ENCODE measurements at regions not wholly inside any gene's neighbourhood (a gene's known extent, or its start where the extent isn't known, plus 50 kb on each side); places are given as distances from the start of the nearest gene placed in this dataset.

DNA sequence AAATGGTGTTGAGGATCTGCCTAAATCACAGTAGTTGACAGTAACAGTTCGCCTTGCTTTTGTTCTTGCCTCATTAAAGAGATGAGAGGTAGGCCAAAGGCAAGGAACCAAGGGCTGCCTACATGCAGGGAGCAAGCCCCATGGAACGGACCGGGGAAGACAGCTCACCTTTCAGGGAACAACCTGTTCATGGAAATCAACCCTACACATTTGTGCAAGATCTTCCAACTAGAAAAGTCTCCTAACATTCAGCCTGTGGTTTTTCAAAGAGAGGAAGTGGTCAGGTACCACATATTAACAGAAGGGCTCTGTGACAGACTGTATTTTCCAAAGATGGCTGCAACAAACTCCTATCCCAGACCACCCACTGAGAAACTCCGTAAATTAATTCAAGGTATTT lies 1031.8 kb upstream of the NR2F2 start:
- no peaks in the 10 kb centered on the region for H3K27me3 ChIP-seq (replicated peaks; ENCODE audit: insufficient read depth)
- 86% methylated on average over 4 of the region's 4 CpGs for WGBS
- no peak overlapping the region for H3K27ac ChIP-seq
- H3K4me1 ChIP-seq (replicated peaks), result no peaks in the 10 kb centered on the region
- no peak for DNase-seq (ENCODE audit: low spot score)
- no peak overlapping the region for H3K4me3 ChIP-seq
- no peaks in the 10 kb centered on the region for H3K36me3 ChIP-seq
- H3K9me3 ChIP-seq, result no peaks in the 10 kb centered on the region
- no peak for TF ChIP-seq POLR2AphosphoS5 (IDR thresholded peaks at IDR 0.05)
- TF ChIP-seq POLR2A (IDR thresholded peaks at IDR 0.05), result no peak
- TF ChIP-seq, protein P1, sequence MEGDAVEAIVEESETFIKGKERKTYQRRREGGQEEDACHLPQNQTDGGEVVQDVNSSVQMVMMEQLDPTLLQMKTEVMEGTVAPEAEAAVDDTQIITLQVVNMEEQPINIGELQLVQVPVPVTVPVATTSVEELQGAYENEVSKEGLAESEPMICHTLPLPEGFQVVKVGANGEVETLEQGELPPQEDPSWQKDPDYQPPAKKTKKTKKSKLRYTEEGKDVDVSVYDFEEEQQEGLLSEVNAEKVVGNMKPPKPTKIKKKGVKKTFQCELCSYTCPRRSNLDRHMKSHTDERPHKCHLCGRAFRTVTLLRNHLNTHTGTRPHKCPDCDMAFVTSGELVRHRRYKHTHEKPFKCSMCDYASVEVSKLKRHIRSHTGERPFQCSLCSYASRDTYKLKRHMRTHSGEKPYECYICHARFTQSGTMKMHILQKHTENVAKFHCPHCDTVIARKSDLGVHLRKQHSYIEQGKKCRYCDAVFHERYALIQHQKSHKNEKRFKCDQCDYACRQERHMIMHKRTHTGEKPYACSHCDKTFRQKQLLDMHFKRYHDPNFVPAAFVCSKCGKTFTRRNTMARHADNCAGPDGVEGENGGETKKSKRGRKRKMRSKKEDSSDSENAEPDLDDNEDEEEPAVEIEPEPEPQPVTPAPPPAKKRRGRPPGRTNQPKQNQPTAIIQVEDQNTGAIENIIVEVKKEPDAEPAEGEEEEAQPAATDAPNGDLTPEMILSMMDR (IDR thresholded peaks at IDR 0.05), result no peak
- intact Hi-C loops (cut with DNase I), result no loop called here

DNA sequence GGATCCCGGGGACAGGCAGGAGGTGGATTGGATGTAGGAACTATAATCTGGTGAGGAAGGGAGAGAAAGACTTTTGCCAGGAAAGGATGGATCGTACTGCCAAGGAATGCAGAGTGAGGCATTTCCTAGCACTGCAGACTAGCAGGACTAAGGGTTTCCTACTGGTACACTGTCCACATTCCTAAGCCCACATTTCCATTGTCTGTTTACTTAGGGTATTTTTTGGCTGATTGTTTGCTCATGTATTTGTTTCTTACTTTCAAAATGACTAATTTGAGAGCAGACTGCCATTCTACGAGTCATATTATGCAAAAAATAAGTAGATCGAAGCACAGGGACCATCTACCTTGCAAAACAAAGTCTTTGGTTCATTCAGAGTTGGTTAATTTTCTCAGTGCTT lies 1029.5 kb upstream of the NR2F2 start:
- DNase-seq (ENCODE audit: low spot score), result no peak
- no peaks in the 10 kb centered on the region for H3K4me1 ChIP-seq (replicated peaks)
- WGBS, result 64% methylated on average over 4 of the region's 4 CpGs

DNA sequence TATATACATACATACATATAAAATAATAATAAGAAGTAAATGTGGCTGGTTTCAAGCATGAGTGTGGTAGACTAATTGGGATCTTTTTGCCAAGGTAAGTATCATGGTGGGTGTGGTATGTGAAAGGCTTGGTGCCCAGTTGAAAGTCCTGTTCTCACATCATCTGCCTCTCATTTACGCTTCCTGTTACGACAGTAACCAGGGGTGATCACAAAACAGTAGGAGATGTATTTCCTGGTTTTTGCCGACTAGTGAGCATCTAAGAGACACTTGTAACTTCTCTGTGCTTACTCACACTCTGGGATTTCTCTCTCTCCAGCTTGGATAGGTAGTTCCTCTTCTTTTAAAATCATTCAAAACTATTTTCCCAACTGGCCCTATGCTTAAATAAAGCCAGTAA lies 1028.3 kb upstream of the NR2F2 start:
- no peak for DNase-seq (ENCODE audit: low spot score)
- intact Hi-C loops (cut with DNase I), result loop anchor here (10.0 kb wide), 1 partner anchor 63 kb away; no protein-coding TSS in a partner anchor
- Histone ChIP-seq H3K27ac (no peak overlapping the region), H3K36me3 (no peaks in the 10 kb centered on the region), H3K4me3 (no peak overlapping the region), H3K4me1 (replicated peaks) (no peaks in the 10 kb centered on the region), H3K27me3 (replicated peaks; ENCODE audit: insufficient read depth) (no peaks in the 10 kb centered on the region), H3K9me3 (no peaks in the 10 kb centered on the region)
- TF ChIP-seq POLR2AphosphoS5 (IDR thresholded peaks at IDR 0.05) (no peak), POLR2A (IDR thresholded peaks at IDR 0.05) (no peak)
- TF ChIP-seq, protein P1 (IDR thresholded peaks at IDR 0.05), result no peak
- 67% methylated on average over 3 of the region's 3 CpGs for WGBS

More for the DNA sequence above, 1029.5 kb upstream of the NR2F2 start:
- no peak overlapping the region for H3K4me3 ChIP-seq
- TF ChIP-seq POLR2AphosphoS5 (IDR thresholded peaks at IDR 0.05) (no peak), POLR2A (IDR thresholded peaks at IDR 0.05) (no peak)
- TF ChIP-seq, protein P1 (IDR thresholded peaks at IDR 0.05), result no peak
- H3K36me3 ChIP-seq, result no peaks in the 10 kb centered on the region
- no peaks in the 10 kb centered on the region for H3K27me3 ChIP-seq (replicated peaks; ENCODE audit: insufficient read depth)
- no peak overlapping the region for H3K27ac ChIP-seq
- intact Hi-C loops (cut with DNase I), result loop anchor here (10.0 kb wide), 1 partner anchor 64 kb away; no protein-coding TSS in a partner anchor
- no peaks in the 10 kb centered on the region for H3K9me3 ChIP-seq

DNA sequence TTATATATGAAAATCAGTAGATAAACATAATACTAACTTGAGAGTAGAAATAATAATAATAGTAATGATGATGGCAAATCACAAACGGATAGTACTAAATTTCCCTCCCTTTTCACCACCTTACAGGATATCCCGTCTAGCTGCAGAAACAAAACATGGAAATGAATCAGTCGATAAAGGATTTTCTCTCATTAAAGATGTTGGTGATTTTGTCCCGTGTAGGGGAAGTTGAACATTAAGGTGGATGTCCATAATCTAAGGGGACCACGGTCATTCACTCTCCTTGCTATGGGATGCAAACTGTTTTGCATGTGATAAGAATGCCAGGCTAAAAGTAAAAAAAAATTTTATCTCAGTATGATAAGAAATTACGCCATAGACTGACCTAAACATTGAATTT lies 1027.7 kb upstream of the NR2F2 start:
- H3K27ac ChIP-seq, result no peak overlapping the region
- intact Hi-C loops (cut with DNase I), result loop anchor here (10.0 kb wide), 1 partner anchor 62 kb away; no protein-coding TSS in a partner anchor
- no peak for DNase-seq (ENCODE audit: low spot score)
- H3K36me3 ChIP-seq, result no peaks in the 10 kb centered on the region
- no peaks in the 10 kb centered on the region for H3K27me3 ChIP-seq (replicated peaks; ENCODE audit: insufficient read depth)
- no peaks in the 10 kb centered on the region for H3K9me3 ChIP-seq
- H3K4me3 ChIP-seq, result no peak overlapping the region
- WGBS, result 90% methylated on average over 6 of the region's 6 CpGs
- TF ChIP-seq POLR2A (IDR thresholded peaks at IDR 0.05), result no peak
- TF ChIP-seq POLR2AphosphoS5 (IDR thresholded peaks at IDR 0.05), result no peak
- TF ChIP-seq, protein P1 (IDR thresholded peaks at IDR 0.05), result no peak
- H3K4me1 ChIP-seq (replicated peaks), result no peaks in the 10 kb centered on the region

DNA sequence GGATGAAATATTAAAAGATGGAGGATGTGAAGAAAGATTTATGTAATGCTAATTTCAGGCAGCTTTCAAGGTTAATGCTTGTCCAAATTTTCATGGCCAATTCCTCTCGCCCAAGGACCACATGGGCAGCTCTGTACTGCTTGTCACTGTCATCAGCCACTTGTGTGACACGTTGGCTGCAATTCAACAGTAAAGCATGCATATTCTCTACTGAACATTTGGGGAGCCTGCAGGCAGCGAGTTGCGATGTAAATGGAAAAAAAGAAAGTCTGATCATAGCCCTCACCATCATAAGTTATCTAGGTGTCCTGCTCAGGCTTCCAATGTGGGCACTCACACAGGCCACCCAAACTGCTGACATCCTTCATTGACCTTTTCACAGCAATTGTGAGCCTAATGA lies 1026.8 kb upstream of the NR2F2 start:
- no peak overlapping the region for H3K4me3 ChIP-seq
- H3K27ac ChIP-seq, result peak overlapping the region; percentile 43 to 48
- intact Hi-C loops (cut with DNase I), result loop anchor here (10.0 kb wide), 1 partner anchor 61 kb away; no protein-coding TSS in a partner anchor
- no peaks in the 10 kb centered on the region for H3K4me1 ChIP-seq (replicated peaks)
- WGBS, result 74% methylated on average over 4 of the region's 4 CpGs
- no peak for TF ChIP-seq POLR2AphosphoS5 (IDR thresholded peaks at IDR 0.05)
- TF ChIP-seq POLR2A (IDR thresholded peaks at IDR 0.05), result no peak
- TF ChIP-seq, protein P1 (IDR thresholded peaks at IDR 0.05), result no peak
- no peaks in the 10 kb centered on the region for H3K27me3 ChIP-seq (replicated peaks; ENCODE audit: insufficient read depth)
- no peaks in the 10 kb centered on the region for H3K36me3 ChIP-seq
- no peaks in the 10 kb centered on the region for H3K9me3 ChIP-seq
- DNase-seq (ENCODE audit: low spot score), result no peak
